H7 (cell line): ENCODE measurements at regions not wholly inside any gene's neighbourhood (a gene's known extent, or its start where the extent isn't known, plus 50 kb on each side); places are given as distances from the start of the nearest gene placed in this dataset.

ENCODE experiments used
- DNase-seq: peaks from one replicate; pipeline ENCODE4 v3.0.0; 2012
- H3K27me3 ChIP-seq: 2 replicates; pipeline ENCODE4 v1.6.0; 2011; ENCODE audit warnings: mild to moderate bottlenecking, low read length; ENCODE audit not compliant: control insufficient read depth, insufficient read depth
- H3K36me3 ChIP-seq: replicated peaks from 2 replicates; pipeline ENCODE4 v1.5.1; 2011; ENCODE audit warnings: low read length; ENCODE audit not compliant: control insufficient read depth, insufficient read depth
- H3K4me3 ChIP-seq: 2 replicates; pipeline ENCODE4 v1.5.1; 2011; ENCODE audit warnings: low read depth, mild to moderate bottlenecking, control low read depth, low read length, moderate library complexity; ENCODE audit not compliant: insufficient read depth

DNA sequence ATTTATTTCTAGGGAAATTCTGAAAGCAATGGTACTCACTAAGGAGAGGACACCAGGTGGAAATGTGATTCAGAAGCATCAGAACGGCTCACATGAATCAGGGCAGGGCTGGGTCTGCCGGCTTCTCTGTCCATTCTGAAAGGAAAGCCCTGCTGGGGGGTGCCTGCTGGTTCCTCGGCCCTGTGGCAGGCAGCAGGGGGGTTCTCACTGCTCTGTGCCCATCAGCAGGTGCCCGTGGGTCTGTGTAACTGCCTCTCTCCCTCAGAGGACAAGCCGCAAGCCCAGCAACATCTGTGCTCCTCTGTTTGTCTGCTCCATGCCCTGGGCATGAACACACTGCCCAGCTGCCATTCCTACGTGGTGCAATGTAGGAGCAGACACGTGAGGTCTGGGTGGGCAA is 74.9 kb upstream of the ZNF423 start:
- no peaks in the 10 kb centered on the region for H3K36me3 ChIP-seq
- no peaks in the 10 kb centered on the region for H3K27me3 ChIP-seq
- DNase-seq, result peak; percentile 18
- no peak overlapping the region for H3K4me3 ChIP-seq

DNA sequence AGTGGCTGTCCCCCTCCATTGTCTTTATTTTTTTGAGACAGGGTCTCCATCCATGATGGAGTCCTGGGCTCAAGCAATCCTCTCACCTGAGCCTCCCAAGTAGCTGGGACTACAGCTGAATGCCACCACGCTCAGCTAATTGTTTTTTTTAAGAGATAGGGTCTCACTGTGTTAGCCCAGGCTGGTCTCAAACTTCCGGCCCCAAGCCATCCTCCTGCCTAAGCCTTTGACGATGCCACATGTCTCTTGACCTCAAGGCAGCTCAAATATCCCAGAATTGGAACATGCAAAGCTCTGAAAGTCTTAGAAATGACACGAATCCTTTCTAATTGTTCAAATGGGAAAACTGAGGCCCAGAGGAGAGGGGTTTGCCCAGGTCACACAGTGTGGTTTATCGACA is 75.4 kb upstream of the ZNF423 start:
- DNase-seq, result no peak
- H3K27me3 ChIP-seq, result no peaks in the 10 kb centered on the region
- no peak overlapping the region for H3K4me3 ChIP-seq
- H3K36me3 ChIP-seq, result no peaks in the 10 kb centered on the region

DNA sequence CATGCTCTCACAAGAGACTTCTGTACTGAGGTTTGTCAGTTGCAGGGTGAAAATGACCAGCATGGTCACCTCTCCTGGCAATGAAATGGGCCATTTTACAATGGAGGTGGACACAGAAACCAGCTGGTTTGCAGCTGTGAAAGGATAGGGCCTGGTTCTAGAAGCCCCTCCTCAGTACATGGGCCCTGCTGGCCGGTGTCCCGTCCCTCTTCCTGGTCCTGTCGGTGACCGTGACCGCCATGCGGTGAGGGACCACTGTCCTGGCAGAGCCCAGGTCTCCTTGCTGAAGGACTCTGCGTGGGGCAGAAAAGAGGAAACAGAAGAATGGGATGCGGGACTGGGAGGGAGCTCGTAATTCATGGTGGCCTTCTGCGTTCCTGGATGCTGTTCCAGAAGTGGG is 76.0 kb upstream of the ZNF423 start:
- Histone ChIP-seq H3K27me3 (no peaks in the 10 kb centered on the region), H3K36me3 (no peaks in the 10 kb centered on the region), H3K4me3 (no peak overlapping the region)
- peak; percentile 16 for DNase-seq

DNA sequence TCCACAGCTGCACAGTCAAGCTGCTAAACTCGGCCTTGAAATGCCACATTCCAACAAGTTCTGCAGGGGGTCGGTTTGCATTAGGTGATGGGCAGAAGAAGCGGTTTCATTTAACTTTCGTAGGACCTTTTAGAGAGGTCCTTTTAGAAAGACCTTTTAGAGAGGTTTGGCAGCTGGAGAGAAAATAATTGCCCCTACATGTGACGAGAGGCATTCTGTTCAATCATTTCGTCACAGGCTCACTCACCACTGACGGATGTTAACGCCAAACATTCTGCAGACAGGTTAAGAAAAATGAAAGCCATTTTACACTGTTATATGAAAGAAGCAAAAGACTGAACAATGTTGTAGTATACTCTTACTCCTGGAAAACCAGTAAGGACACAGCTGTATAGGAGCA is 76.5 kb upstream of the ZNF423 start:
- Histone ChIP-seq H3K27me3 (no peaks in the 10 kb centered on the region), H3K36me3 (no peaks in the 10 kb centered on the region), H3K4me3 (no peak overlapping the region)
- peak; percentile 17 for DNase-seq

DNA sequence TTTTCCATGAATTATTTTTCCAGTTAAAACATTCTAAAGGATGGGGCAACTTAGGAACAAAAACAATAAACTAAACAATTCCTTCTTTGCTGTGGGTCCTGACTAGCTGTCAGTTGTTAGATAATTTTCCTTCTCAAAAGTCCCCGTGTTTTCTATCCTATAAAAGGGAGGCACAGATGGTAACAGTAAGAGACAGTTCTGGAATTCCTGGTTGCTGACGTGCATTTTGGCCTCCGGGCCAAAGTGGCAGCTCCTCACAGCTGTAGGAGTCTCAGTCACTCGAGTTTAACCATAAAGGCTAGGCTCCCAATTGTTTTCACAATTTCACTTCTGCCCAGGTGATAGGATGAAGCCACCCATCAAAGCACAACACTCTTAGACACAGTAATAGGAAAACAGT is 77.0 kb upstream of the ZNF423 start:
- H3K4me3 ChIP-seq, result no peak overlapping the region
- peak; percentile 21 for DNase-seq
- no peaks in the 10 kb centered on the region for H3K36me3 ChIP-seq
- H3K27me3 ChIP-seq, result no peaks in the 10 kb centered on the region

DNA sequence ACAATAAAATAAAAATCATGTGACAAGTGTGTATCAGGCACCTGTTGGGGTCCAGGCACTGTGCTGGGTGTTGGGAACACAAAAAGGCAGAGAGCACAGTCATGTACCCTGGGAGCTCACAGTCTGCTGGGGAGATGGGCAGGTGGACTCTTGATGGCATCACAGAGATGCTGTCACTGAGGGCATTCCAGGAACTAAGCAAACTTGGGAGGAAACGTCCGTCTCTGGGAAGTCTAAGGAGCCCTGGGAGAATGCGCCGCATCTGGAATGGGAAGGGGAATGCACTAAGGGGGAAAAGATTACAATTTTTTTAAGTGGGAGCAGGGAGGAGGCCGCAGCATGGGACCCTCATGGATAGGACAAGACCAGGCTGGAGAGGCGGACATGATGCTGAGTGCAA is 80.9 kb upstream of the ZNF423 start:
- H3K27me3 ChIP-seq, result no peaks in the 10 kb centered on the region
- H3K36me3 ChIP-seq, result no peaks in the 10 kb centered on the region
- H3K4me3 ChIP-seq, result no peak overlapping the region
- no peak for DNase-seq

DNA sequence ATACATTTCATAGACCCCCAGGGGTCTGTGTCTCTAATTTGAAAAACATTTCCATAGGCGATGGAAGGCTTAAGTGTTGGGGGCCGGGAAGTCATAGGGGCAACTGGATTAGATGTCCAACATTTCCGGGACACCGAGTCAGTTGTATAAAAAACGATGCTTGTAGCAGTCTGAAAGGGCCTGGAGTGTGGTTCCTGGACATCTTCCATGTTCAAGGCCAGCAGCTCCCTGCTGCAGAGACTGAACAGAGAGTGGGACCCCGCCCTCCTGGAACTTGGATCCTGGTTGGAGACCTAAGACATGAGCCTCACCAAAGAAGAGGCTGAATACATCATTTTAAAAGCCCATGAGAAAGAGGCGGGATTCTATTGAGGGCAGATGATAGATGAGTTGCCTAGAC is 82.0 kb upstream of the ZNF423 start:
- Histone ChIP-seq H3K4me3 (no peak overlapping the region), H3K27me3 (no peaks in the 10 kb centered on the region), H3K36me3 (no peaks in the 10 kb centered on the region)
- DNase-seq, result no peak

DNA sequence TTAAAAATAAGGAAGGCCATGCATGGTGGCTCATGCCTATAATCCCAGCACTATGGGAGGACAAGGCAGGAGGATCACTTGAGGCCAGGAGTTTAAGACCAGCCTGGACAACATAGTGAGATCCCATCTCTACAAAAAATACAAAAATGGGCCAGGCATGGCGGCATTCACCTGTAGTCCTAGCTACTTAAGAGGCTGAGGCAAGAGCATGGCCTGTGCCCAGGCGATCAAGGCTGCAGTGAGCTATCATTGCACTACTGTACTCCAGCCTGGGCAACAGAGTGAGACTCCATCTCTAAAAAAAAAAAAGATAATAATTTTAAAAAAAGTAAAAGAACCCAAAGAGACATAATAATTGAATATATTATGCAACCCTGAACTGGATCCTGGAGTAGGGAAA is 83.6 kb upstream of the ZNF423 start:
- no peaks in the 10 kb centered on the region for H3K36me3 ChIP-seq
- no peak overlapping the region for H3K4me3 ChIP-seq
- no peak for DNase-seq
- no peaks in the 10 kb centered on the region for H3K27me3 ChIP-seq

DNA sequence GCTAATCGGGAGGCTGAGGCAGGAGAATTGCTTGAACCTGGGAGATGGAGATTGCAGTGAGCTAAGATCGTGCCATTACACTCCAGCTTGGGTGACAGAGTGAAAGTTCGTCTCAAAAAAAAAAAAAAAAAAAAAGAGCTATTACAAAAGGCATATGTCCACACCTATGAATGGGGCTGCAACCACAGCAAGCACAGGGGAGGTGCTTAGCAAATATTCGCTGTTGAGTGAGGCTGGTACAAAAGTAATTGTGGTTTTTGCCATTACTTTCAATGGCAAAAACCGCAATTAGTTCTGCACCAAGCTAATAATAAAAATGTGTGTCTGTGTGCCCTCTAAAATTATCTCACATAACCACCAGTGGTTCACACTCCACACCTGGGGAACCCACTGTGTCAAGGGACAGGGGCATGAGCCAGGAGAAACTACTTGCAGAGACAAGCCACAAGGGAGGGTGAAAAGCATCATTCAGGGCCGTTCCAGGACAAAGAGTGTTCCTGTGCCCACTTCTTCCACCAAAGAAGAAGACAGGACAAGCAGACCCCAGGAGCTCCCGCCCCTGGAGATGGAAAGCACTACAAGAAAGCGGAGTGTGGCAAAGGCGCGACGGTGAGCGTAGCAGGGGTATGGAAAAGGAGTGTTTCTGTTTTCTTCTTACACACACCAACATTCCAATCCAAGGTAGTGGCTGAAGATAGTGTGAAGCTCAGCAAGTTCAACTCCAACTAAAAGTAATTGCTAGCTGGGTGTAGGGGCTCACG is 84.4 kb upstream of the CNEP1R1 start:
- Histone ChIP-seq H3K27me3 (no peaks in the 10 kb centered on the region), H3K36me3 (no peaks in the 10 kb centered on the region), H3K4me3 (no peak overlapping the region)
- DNase-seq, result no peak

DNA sequence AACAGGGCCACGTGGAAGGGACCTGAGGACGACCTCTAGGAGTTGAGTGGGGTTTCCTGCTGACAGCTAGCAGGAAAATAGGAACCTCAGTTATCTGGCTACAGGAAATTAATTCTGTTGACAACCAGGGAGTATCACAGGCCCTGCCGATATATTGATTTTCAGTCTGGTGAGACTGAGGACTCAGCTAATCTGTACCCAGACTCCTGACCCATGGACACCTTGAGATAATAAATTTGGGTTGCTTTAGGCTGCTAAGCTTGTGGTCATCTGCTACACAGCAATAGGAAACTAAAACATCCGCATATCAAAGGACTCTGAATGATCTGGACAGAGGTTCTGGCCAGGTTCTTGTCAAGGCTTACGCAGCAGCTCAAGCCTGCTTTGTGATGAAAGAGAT is 80.8 kb upstream of the CNEP1R1 start:
- Histone ChIP-seq H3K4me3 (no peak overlapping the region), H3K36me3 (no peaks in the 10 kb centered on the region), H3K27me3 (no peaks in the 10 kb centered on the region)
- no peak for DNase-seq

DNA sequence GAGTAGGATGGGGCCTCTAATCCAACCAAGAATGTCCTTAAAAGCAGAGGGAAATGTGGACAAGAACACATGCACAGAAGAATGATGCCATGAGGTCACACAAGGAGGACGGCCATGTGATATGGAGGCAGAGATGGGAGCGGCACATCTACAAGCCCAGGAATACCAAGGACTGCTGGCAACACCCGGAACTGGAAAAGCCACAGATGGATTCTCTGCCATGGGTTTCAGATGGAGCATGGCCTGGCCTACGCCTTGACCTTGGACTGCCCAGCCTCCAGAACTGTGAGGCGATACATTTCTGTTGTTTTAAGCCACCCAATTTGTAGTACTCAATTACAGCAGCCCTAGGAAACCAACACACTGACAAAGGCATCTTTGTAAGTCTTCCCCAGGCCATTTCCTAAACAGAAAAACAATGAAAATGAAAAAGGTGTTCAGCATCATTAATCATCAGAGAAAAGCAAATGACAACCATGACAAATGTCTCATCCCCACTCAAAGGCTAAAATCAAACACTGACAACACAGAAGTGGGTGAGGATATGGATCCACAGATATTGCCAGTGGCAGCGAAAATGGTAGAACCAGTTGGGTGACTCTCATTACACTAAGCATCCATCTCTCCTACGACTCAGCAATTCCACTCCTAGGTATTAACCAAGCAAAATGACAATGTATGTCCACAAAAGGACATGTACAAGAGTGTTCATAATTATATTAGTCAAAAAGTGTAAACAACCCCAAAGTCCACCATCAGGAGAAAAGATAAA is 76.9 kb upstream of the CNEP1R1 start:
- Histone ChIP-seq H3K27me3 (no peaks in the 10 kb centered on the region), H3K4me3 (no peak overlapping the region), H3K36me3 (no peaks in the 10 kb centered on the region)
- DNase-seq, result no peak

DNA sequence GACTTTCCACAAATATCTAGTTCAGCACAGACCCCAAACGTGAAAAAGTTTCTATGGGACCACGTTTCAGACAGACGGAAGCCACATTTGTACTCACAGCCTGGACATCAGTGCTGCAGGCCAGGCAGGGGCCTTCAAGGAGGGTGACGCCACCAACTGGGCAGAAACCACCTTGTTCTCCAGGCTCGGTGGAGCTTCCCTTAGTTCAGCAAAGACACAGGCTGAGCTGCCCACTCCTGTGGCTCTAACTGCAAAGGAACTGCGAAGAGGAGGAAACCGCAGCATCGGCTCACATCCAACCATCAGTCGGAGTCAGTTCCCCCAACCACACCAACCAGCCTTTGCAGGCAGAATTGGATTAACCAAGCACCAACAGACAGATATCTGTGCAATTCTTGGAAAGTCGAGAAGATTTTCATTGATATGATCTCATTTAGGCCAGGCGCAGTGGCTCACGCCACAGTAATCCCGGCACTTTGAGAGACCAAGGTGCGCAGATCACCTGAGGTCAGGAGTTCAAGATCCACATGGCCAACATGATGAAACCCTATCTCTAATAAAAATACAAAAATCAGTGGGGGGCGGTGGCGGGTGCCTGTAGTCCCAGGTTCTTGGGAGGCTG is 73.3 kb upstream of the CNEP1R1 start:
- Histone ChIP-seq H3K36me3 (no peaks in the 10 kb centered on the region), H3K4me3 (no peak overlapping the region), H3K27me3 (no peaks in the 10 kb centered on the region)
- DNase-seq, result no peak

DNA sequence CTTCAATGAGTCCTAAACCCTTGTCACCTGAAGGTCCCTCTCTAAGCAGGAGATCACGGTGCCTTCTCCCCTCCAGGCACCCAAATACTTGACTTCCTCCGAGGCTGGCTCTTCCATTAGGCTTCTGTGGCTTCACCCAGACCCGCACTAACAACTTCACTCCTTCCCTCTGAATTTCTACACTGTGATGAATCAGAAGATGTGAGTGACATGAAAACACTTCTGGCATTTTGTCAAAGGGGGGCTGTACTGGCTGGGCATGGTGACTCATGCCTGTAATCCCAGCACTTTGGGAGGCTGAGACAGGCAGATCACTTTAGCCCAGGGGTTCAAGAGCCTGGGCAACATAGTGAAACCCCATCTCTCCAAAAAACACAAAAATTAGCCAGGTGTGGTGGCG is 72.6 kb upstream of the CNEP1R1 start:
- Histone ChIP-seq H3K4me3 (no peak overlapping the region), H3K27me3 (no peaks in the 10 kb centered on the region), H3K36me3 (no peaks in the 10 kb centered on the region)
- DNase-seq, result no peak

DNA sequence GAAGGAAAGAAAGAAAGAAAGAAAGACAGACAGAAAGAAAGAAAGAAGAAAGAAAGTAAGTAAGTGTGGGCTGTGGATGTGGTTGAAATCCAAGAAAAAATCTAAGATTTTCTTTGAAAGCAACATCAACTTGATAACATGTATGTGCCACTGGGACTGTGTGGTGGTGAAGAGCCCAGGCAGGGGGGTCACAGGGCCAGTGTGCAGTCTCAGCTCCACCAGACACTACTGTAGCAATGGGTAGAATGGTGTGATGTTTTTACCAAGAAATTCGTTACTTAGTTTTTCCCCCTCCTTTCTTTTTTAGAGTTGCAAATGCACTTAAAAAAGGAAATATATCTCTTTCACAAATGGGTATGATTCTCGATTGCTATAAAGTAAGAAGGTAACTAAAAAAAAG is 71.9 kb upstream of the CNEP1R1 start:
- Histone ChIP-seq H3K4me3 (no peak overlapping the region), H3K36me3 (no peaks in the 10 kb centered on the region), H3K27me3 (no peaks in the 10 kb centered on the region)
- no peak for DNase-seq

DNA sequence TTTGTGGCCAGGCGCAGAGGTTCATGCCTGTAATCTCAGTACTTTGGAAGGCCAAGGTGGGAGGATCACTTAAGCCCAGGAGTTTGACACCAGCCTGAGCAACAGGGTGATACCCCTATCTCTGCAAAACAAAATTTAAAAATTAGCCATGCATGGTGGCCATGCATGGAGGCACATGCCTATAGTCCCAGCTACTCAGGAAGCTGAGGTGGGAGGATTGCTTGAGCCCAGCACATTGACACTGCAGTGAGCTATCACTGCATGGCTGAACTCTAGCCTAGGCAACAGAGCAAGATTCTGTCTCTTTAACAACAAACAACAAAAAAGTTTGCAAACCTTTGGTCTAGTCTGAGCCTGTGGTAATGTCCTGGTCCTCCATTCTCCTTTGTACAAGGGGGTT is 69.2 kb upstream of the CNEP1R1 start:
- no peaks in the 10 kb centered on the region for H3K27me3 ChIP-seq
- H3K4me3 ChIP-seq, result no peak overlapping the region
- H3K36me3 ChIP-seq, result no peaks in the 10 kb centered on the region
- DNase-seq, result no peak
